Activated CD8-positive, alpha-beta T cell treated with anti-CD3 and anti-CD28 coated beads for 36 hours (primary cell): ENCODE measurements at regions not wholly inside any gene's neighbourhood (a gene's known extent, or its start where the extent isn't known, plus 50 kb on each side); places are given as distances from the start of the nearest gene placed in this dataset.
"Not testable (repeated sequence)": the region's sequence is repeated elsewhere in the genome, so short reads cannot be mapped to it uniquely, and the experiment has no call there.

Experiments
- ATAC-seq: fragments of 200-7000 bp; cut with Tn5 transposase; one replicate; pipeline ENCODE4 v1.10.0; 2021; ENCODE audit warnings: mild to moderate bottlenecking, moderate library complexity
- CTCF ChIA-PET: fragments of 350-600 bp; sonication (Branson Sonifier 250); formaldehyde crosslinking; loops from one replicate; lab custom pipeline; 2021; ENCODE audit warnings: antibody characterized with exemption; lab: Charles Lee
- POLR2A ChIA-PET: fragments of 350-600 bp; sonication (Branson Sonifier 250); formaldehyde crosslinking; loops from one replicate; lab custom pipeline; 2021; ENCODE audit warnings: antibody characterized with exemption; lab: Charles Lee
- DNase-seq: peaks from one replicate; pipeline ENCODE4 v3.0.0-alpha.2; 2020
- H3K27ac Mint-ChIP-seq: one replicate; pipeline ENCODE4 v1.8.0; 2021; ENCODE audit warnings: mild to moderate bottlenecking, mixed read lengths
- H3K27me3 Mint-ChIP-seq: one replicate; pipeline ENCODE4 v1.8.0; 2021; ENCODE audit warnings: mixed read lengths
- H3K36me3 Mint-ChIP-seq: one replicate; pipeline ENCODE4 v1.8.0; 2021; ENCODE audit warnings: low read depth, mixed read lengths
- H3K4me1 Mint-ChIP-seq: one replicate; pipeline ENCODE4 v1.8.0; 2021; ENCODE audit warnings: low read depth, mixed read lengths
- H3K4me3 Mint-ChIP-seq: one replicate; pipeline ENCODE4 v1.8.0; 2021; ENCODE audit warnings: mild to moderate bottlenecking, moderate library complexity, mixed read lengths
- H3K9me3 Mint-ChIP-seq: one replicate; pipeline ENCODE4 v1.8.0; 2021; ENCODE audit warnings: mixed read lengths
- intact Hi-C: fragments of 100-400 bp; cut with micrococcal nuclease; formaldehyde crosslinking; loops from one replicate; pipeline ENCODE4 v1.10.0; 2022
- TF ChIP-seq, protein P1 (sequence below): fragments of 200-600 bp; IDR thresholded peaks from one replicate; pipeline ENCODE4 v1.8.0; 2022; ENCODE audit warnings: antibody characterized with exemption, mild to moderate bottlenecking

DNA sequence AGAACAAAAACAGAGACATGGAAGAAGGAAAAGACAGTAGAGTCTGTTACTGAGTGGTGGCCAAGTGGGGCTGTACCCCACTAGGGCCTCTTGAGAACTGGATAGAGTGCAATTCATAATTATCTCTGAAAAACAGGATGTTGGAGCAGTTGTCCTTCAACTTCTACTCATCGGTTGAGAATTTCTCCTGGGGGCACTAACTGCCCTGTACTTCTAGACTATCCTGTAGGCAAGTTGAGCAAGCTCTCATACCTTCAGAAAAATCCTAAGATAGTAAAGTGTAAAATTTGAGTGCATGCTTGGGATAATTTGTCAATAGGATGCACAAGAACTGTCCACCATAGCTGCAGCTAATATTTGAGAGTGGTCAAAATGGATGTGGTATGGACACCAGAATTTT, 179.7 kb upstream of the CNKSR2 start:
- H3K27me3 Mint-ChIP-seq: peaks cover 3% of the 10 kb centered on the region
- no peaks in the 10 kb centered on the region for H3K4me1 Mint-ChIP-seq
- POLR2A ChIA-PET: no interaction called here
- no peak overlapping the region for H3K4me3 Mint-ChIP-seq
- ATAC-seq (no peak), DNase-seq (no peak)
- intact Hi-C loops: no loop called here
- H3K27ac Mint-ChIP-seq: no peak overlapping the region
- CTCF ChIA-PET: no interaction called here
- TF ChIP-seq, protein P1, sequence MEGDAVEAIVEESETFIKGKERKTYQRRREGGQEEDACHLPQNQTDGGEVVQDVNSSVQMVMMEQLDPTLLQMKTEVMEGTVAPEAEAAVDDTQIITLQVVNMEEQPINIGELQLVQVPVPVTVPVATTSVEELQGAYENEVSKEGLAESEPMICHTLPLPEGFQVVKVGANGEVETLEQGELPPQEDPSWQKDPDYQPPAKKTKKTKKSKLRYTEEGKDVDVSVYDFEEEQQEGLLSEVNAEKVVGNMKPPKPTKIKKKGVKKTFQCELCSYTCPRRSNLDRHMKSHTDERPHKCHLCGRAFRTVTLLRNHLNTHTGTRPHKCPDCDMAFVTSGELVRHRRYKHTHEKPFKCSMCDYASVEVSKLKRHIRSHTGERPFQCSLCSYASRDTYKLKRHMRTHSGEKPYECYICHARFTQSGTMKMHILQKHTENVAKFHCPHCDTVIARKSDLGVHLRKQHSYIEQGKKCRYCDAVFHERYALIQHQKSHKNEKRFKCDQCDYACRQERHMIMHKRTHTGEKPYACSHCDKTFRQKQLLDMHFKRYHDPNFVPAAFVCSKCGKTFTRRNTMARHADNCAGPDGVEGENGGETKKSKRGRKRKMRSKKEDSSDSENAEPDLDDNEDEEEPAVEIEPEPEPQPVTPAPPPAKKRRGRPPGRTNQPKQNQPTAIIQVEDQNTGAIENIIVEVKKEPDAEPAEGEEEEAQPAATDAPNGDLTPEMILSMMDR: no peak
- H3K9me3 Mint-ChIP-seq: no peaks in the 10 kb centered on the region
- H3K36me3 Mint-ChIP-seq: no peaks in the 10 kb centered on the region

DNA sequence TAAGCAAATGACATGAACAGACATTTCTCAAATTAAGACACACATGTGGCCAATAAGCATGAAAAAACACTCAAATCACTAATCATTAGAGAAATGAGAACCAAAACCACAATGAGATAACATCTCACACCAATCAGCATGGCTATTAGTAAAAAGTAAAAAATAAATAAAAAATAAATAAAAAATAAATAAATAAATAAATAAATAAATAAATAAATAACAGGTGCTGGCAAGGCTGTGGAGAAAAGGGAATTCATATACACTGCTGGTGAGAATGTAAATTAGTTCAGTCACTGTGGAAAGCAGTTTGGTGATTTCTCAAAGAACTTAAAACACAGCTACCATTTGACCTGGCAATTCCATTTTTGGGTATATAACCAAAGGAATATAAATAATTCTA, 167.1 kb upstream of the CNKSR2 start:
- POLR2A ChIA-PET: no interaction called here
- Mint-ChIP-seq H3K27me3 (no peaks in the 10 kb centered on the region), H3K4me1 (no peaks in the 10 kb centered on the region), H3K9me3 (peaks cover 6% of the 10 kb centered on the region), H3K4me3 (no peak overlapping the region), H3K27ac (no peak overlapping the region), H3K36me3 (no peaks in the 10 kb centered on the region)
- CTCF ChIA-PET: no interaction called here
- ATAC-seq: no peak
- no peak for DNase-seq
- TF ChIP-seq, protein P1: no peak
- intact Hi-C loops: no loop called here

GRCh38 chrX:21219208-21219607, 155.0 kb upstream of the CNKSR2 start:
- CTCF ChIA-PET, H3K4me3 Mint-ChIP-seq, H3K27ac Mint-ChIP-seq, H3K4me1 Mint-ChIP-seq, intact Hi-C loops, H3K27me3 Mint-ChIP-seq, POLR2A ChIA-PET, H3K9me3 Mint-ChIP-seq, ATAC-seq, DNase-seq, H3K36me3 Mint-ChIP-seq: not testable (repeated sequence)

GRCh38 chrX:21225643-21226042, 148.6 kb upstream of the CNKSR2 start:
- H3K27ac Mint-ChIP-seq: no peak overlapping the region
- POLR2A ChIA-PET: no interaction called here

GRCh38 chrX:21228974-21229373, 145.2 kb upstream of the CNKSR2 start:
- H3K27me3 Mint-ChIP-seq, POLR2A ChIA-PET, ATAC-seq, H3K9me3 Mint-ChIP-seq, DNase-seq, H3K4me1 Mint-ChIP-seq, intact Hi-C loops, CTCF ChIA-PET, H3K36me3 Mint-ChIP-seq, H3K4me3 Mint-ChIP-seq, H3K27ac Mint-ChIP-seq: not testable (repeated sequence)

More at GRCh38 chrX:21225643-21226042, 148.6 kb upstream of the CNKSR2 start:
- Mint-ChIP-seq H3K36me3 (no peaks in the 10 kb centered on the region), H3K9me3 (no peaks in the 10 kb centered on the region), H3K4me1 (no peaks in the 10 kb centered on the region), H3K4me3 (no peak overlapping the region), H3K27me3 (no peaks in the 10 kb centered on the region)
- CTCF ChIA-PET: no interaction called here
- intact Hi-C loops: no loop called here
- no peak for DNase-seq
- ATAC-seq: no peak
- TF ChIP-seq, protein P1: no peak

DNA sequence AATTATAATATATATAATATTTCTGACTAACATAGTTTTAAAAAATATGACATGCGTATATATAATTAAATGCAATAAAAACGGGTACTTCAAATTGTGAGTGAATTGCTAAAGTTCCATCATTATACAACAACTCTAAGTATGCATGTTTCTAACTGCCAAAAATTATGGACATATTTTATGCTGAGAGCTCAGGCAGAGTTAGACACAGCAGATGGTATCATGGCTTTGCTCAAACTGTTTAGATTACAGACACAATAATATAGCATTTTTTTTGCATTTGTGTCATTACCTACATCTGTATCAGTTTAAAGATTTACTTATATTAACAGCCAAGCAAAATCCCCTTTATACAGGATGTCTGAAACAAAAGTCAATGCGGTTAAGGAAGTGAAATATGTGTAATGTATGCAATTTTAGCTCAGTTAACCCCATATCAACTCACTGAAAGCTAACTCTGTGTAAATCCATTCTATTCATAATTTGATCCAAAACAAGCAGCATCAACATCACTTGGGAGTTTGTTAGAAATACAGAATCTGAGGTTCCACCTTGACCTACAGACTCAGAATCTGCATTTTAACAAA, 119.1 kb upstream of the CNKSR2 start:
- no peaks in the 10 kb centered on the region for H3K36me3 Mint-ChIP-seq
- DNase-seq: no peak
- POLR2A ChIA-PET: no interaction called here
- H3K4me3 Mint-ChIP-seq: no peak overlapping the region
- CTCF ChIA-PET: no interaction called here
- H3K4me1 Mint-ChIP-seq: no peaks in the 10 kb centered on the region
- H3K27me3 Mint-ChIP-seq: no peaks in the 10 kb centered on the region
- TF ChIP-seq, protein P1: no peak
- intact Hi-C loops: no loop called here
- no peak for ATAC-seq
- no peak overlapping the region for H3K27ac Mint-ChIP-seq
- H3K9me3 Mint-ChIP-seq: no peaks in the 10 kb centered on the region
